SKM-1 (cell line): ENCODE measurements at regions not wholly inside any gene's neighbourhood (a gene's known extent, or its start where the extent isn't known, plus 50 kb on each side); places are given as distances from the start of the nearest gene placed in this dataset.

Experiments used
- DNase-seq: peaks from one replicate; lab custom pipeline; 2025; ENCODE audit not compliant: unreplicated experiment; lab: John Stamatoyannopoulos, UW

GRCh38 chr18:39751161-39751560 lies 2185.6 kb upstream of the CELF4 start:
- DNase-seq = no peak

- no peak for DNase-seq
Measured at GRCh38 chr18:39749154-39749553, 2183.6 kb upstream of the CELF4 start.

- no peak for DNase-seq
Measured at GRCh38 chr18:39748727-39749126, 2183.1 kb upstream of the CELF4 start.

GRCh38 chr18:39746201-39746600 lies 2180.6 kb upstream of the CELF4 start:
- no peak for DNase-seq

GRCh38 chr18:39743463-39743862 lies 2177.9 kb upstream of the CELF4 start:
- DNase-seq = no peak

- no peak for DNase-seq
Measured at GRCh38 chr18:39741755-39742466, 2176.3 kb upstream of the CELF4 start.

- no peak for DNase-seq
Measured at GRCh38 chr18:39737869-39738268, 2172.3 kb upstream of the CELF4 start.

GRCh38 chr18:39732918-39733317 lies 2167.3 kb upstream of the CELF4 start:
- DNase-seq = no peak

GRCh38 chr18:39730606-39731005 lies 2165.0 kb upstream of the CELF4 start:
- no peak for DNase-seq

- no peak for DNase-seq
Measured at GRCh38 chr18:39724652-39725051, 2159.1 kb upstream of the CELF4 start.

GRCh38 chr18:39721712-39722111 lies 2156.1 kb upstream of the CELF4 start:
- DNase-seq = no peak

GRCh38 chr18:39713961-39714360 lies 2148.4 kb upstream of the CELF4 start:
- no peak for DNase-seq

GRCh38 chr18:39711701-39712100 lies 2146.1 kb upstream of the CELF4 start:
- no peak for DNase-seq

- DNase-seq = no peak
Measured at GRCh38 chr18:39705362-39705761, 2139.8 kb upstream of the CELF4 start.

- peak; percentile 27 for DNase-seq
Measured at GRCh38 chr18:39702888-39703287, 2137.3 kb upstream of the CELF4 start.

- DNase-seq = no peak
Measured at GRCh38 chr18:39701839-39702238, 2136.2 kb upstream of the CELF4 start.

- DNase-seq = no peak
Measured at GRCh38 chr18:39701055-39701783, 2135.6 kb upstream of the CELF4 start.

- no peak for DNase-seq
Measured at GRCh38 chr18:39699340-39699964, 2133.9 kb upstream of the CELF4 start.

- DNase-seq = no peak
Measured at GRCh38 chr18:39698436-39698835, 2132.8 kb upstream of the CELF4 start.

- DNase-seq = no peak
Measured at GRCh38 chr18:39693359-39693758, 2127.8 kb upstream of the CELF4 start.

GRCh38 chr18:39692367-39693015 lies 2126.9 kb upstream of the CELF4 start:
- no peak for DNase-seq
